SK-N-SH (cell line): ENCODE measurements at regions not wholly inside any gene's neighbourhood (a gene's known extent, or its start where the extent isn't known, plus 50 kb on each side); places are given as distances from the start of the nearest gene placed in this dataset.

Experiments
- CTCF ChIA-PET: fragments of 300-600, 350-600 bp; formaldehyde crosslinking; extraction: SDS; loops from one replicate; lab custom pipeline; 2021; lab: Yijun Ruan, JAX
- POLR2A ChIA-PET: fragments of 350-600 bp; sonication (Branson Sonifier 250); formaldehyde crosslinking; extraction: SDS; loops from one replicate; lab custom pipeline; 2020; ENCODE audit warnings: antibody characterized with exemption, inconsistent platforms; lab: Yijun Ruan, JAX
- DNase-seq: peaks from one replicate; pipeline ENCODE4 v3.0.0; 2012
- H2AFZ ChIP-seq: fragments of 200-600 bp; sonication (generic); 2 replicates; pipeline ENCODE4 v1.8.1; 2016; ENCODE audit warnings: antibody characterized with exemption, mild to moderate bottlenecking, low read depth
- H3F3A ChIP-seq: fragments of 200-600 bp; sonication (generic); replicated peaks from 2 replicates; pipeline ENCODE3; 2016; ENCODE audit warnings: antibody characterized with exemption, mild to moderate bottlenecking; ENCODE audit not compliant: insufficient read depth
- H3K27ac ChIP-seq, 2 experiments: fragments of 200-500 bp in 1 of 2; fragments of 200-600 bp in 1 of 2; sonication (Bioruptor generic) in 1 of 2; sonication (generic), shearing (Covaris generic) in 1 of 2; 2 replicates each; pipeline versions ENCODE4 v1.5.1 to v1.6.1; 2014 to 2016; ENCODE audit warnings: low read depth in 2 of 2, inconsistent platforms in 1 of 2, low read length in 1 of 2, mild to moderate bottlenecking in 1 of 2, mixed read lengths in 1 of 2
- H3K27me3 ChIP-seq: fragments of 200-600 bp; sonication (generic), shearing (Covaris generic); 2 replicates; pipeline ENCODE4 v1.6.1; 2016; ENCODE audit warnings: mixed run types; ENCODE audit not compliant: insufficient read depth
- H3K36me3 ChIP-seq, 2 experiments: fragments of 200-500 bp in 1 of 2; fragments of 200-600 bp in 1 of 2; sonication (Bioruptor generic) in 1 of 2; sonication (generic) in 1 of 2; replicated peaks in 1 of 2; 2 replicates each; pipeline versions ENCODE3 to v1.5.1; 2014 to 2016; ENCODE audit warnings: low read length in 1 of 2, mild to moderate bottlenecking in 1 of 2; ENCODE audit not compliant: insufficient read depth in 2 of 2, control insufficient read depth in 1 of 2
- H3K4me1 ChIP-seq, 2 experiments: fragments of 200-500 bp in 1 of 2; fragments of 200-600 bp in 1 of 2; sonication (Bioruptor generic) in 1 of 2; sonication (generic), shearing (Covaris generic) in 1 of 2; 2 replicates each; pipeline versions ENCODE4 v1.5.1 to v1.6.1; 2014 to 2016; ENCODE audit warnings: low read depth in 1 of 2, low read length in 1 of 2, mixed run types in 1 of 2; ENCODE audit not compliant: insufficient read depth in 2 of 2, control insufficient read depth in 1 of 2
- H3K4me2 ChIP-seq: fragments of 200-600 bp; sonication (generic), shearing (Covaris generic); 2 replicates; pipeline ENCODE4 v1.6.1; 2017; ENCODE audit warnings: mixed run types
- H3K4me3 ChIP-seq, 2 experiments: fragments of 200-500 bp in 1 of 2; fragments of 200-600 bp in 1 of 2; sonication (Bioruptor generic) in 1 of 2; sonication (generic), shearing (Covaris generic) in 1 of 2; 2 replicates each; pipeline versions ENCODE4 v1.5.1 to v1.8.1; 2014 to 2016; ENCODE audit warnings: low read depth in 2 of 2, inconsistent platforms in 1 of 2, low read length in 1 of 2, mild to moderate bottlenecking in 1 of 2, mixed read lengths in 1 of 2, moderate library complexity in 1 of 2
- H3K79me2 ChIP-seq: fragments of 200-600 bp; sonication (generic); 2 replicates; pipeline ENCODE4 v1.8.1; 2017; ENCODE audit warnings: mild to moderate bottlenecking; ENCODE audit not compliant: insufficient read depth
- H3K9ac ChIP-seq: fragments of 200-600 bp; sonication (generic); 2 replicates; pipeline ENCODE4 v1.6.1; 2017; ENCODE audit warnings: mixed run types
- H3K9me2 ChIP-seq: fragments of 200-600 bp; sonication (generic); 2 replicates; pipeline ENCODE4 v1.6.1; 2017; ENCODE audit warnings: mixed run types
- H3K9me3 ChIP-seq: fragments of 200-600 bp; sonication (generic); 2 replicates; pipeline ENCODE4 v1.6.1; 2017; ENCODE audit warnings: mixed run types, mild to moderate bottlenecking, moderate library complexity
- H4K20me1 ChIP-seq: fragments of 200-600 bp; sonication (generic); 2 replicates; pipeline ENCODE4 v1.6.1; 2017; ENCODE audit warnings: mild to moderate bottlenecking, mixed run types; ENCODE audit not compliant: insufficient read depth
- CHD2 ChIP-seq: fragments of 150-350 bp; IDR thresholded peaks from 2 replicates; pipeline ENCODE4 v1.6.1; 2018; ENCODE audit warnings: low read length; ENCODE audit not compliant: partially characterized antibody
- EP300 ChIP-seq, 2 experiments: IDR thresholded peaks; 2 replicates each; pipeline versions ENCODE4 v1.4.0 to v1.6.1; 2012; ENCODE audit warnings: borderline replicate concordance in 1 of 2, low read depth in 1 of 2, low read length in 1 of 2
- EZH2phosphoT487 ChIP-seq: fragments of 200-600 bp; sonication (generic); IDR thresholded peaks from 2 replicates; pipeline ENCODE4 v1.6.1; 2017; ENCODE audit warnings: low read depth, mixed run types, mild to moderate bottlenecking, antibody characterized with exemption, moderate library complexity, borderline replicate concordance
- FOXM1 ChIP-seq: IDR thresholded peaks from 2 replicates; pipeline ENCODE4 v1.4.0; 2012; ENCODE audit warnings: low read depth, mild to moderate bottlenecking
- GABPA ChIP-seq: IDR thresholded peaks from 2 replicates; pipeline ENCODE4 v1.4.0; 2012; ENCODE audit warnings: low read depth, mild to moderate bottlenecking
- IRF3 ChIP-seq: fragments of 150-350 bp; IDR thresholded peaks from 2 replicates; pipeline ENCODE4 v1.6.1; 2016; ENCODE audit warnings: mild to moderate bottlenecking, low read depth, low read length
- JUND ChIP-seq: IDR thresholded peaks from 2 replicates; pipeline ENCODE4 v1.4.0; 2012
- MAX ChIP-seq: IDR thresholded peaks from 2 replicates; pipeline ENCODE4 v1.4.0; 2012; ENCODE audit warnings: low read depth
- MEF2A ChIP-seq: IDR thresholded peaks from 2 replicates; pipeline ENCODE4 v1.4.0; 2012; ENCODE audit warnings: low read depth, borderline replicate concordance
- MXI1 ChIP-seq: IDR thresholded peaks from 2 replicates; pipeline ENCODE4 v1.6.1; 2012; ENCODE audit warnings: mild to moderate bottlenecking, low read depth, low read length, improper control_type of control experiment
- PBX3 ChIP-seq: IDR thresholded peaks from 2 replicates; pipeline ENCODE4; 2012
- POLR2AphosphoS5 ChIP-seq: IDR thresholded peaks from 2 replicates; pipeline ENCODE4 v1.6.1; 2012; ENCODE audit warnings: low read depth, low read length
- RAD21 ChIP-seq: IDR thresholded peaks from 2 replicates; pipeline ENCODE4 v1.6.1; 2012; ENCODE audit warnings: mild to moderate bottlenecking, low read length
- RCOR1 ChIP-seq: fragments of 150-350 bp; IDR thresholded peaks from 2 replicates; pipeline ENCODE4 v1.6.1; 2017; ENCODE audit warnings: antibody characterized with exemption, low read length
- REST ChIP-seq: IDR thresholded peaks from 2 replicates; pipeline ENCODE4 v1.6.1; 2012; ENCODE audit warnings: mild to moderate bottlenecking, low read depth, low read length, moderate library complexity
- RFX5 ChIP-seq: IDR thresholded peaks from 2 replicates; pipeline ENCODE4 v1.6.1; 2012; ENCODE audit warnings: mild to moderate bottlenecking, improper control_type of control experiment, low read length
- SIN3A ChIP-seq: IDR thresholded peaks from 2 replicates; pipeline ENCODE4 v1.6.1; 2012; ENCODE audit warnings: low read depth, mild to moderate bottlenecking, low read length, moderate library complexity, borderline replicate concordance
- SMC3 ChIP-seq: IDR thresholded peaks from 2 replicates; pipeline ENCODE4 v1.6.1; 2012; ENCODE audit warnings: low read depth, low read length, improper control_type of control experiment
- TAF1 ChIP-seq: IDR thresholded peaks from 2 replicates; pipeline ENCODE4 v1.6.1; 2012; ENCODE audit warnings: low read depth, mild to moderate bottlenecking, low read length, moderate library complexity, borderline replicate concordance
- TCF12 ChIP-seq: IDR thresholded peaks from 2 replicates; pipeline ENCODE4 v1.4.0; 2012
- TEAD4 ChIP-seq: IDR thresholded peaks from 2 replicates; pipeline ENCODE4 v1.4.0; 2012; ENCODE audit warnings: mild to moderate bottlenecking, borderline replicate concordance; ENCODE audit not compliant: insufficient read depth
- USF2 ChIP-seq: fragments of 150-350 bp; IDR thresholded peaks from 2 replicates; pipeline ENCODE4 v1.6.1; 2017; ENCODE audit warnings: antibody characterized with exemption, low read length, low read depth, borderline replicate concordance
- WGBS: methylation state at CpG from one replicate; pipeline ENCODE4 v1.1.6; 2017; ENCODE audit warnings: low lambda C conversion rate; 5-methylcytosine and 5-hydroxymethylcytosine counted together

- Histone ChIP-seq H3K27me3 (no peaks in the 10 kb centered on the region), H2AFZ (no peak overlapping the region), H3K4me1 (peaks cover 2 to 7% of the 10 kb centered on the region in 2 experiments; a peak in 2 of 4 replicates), H3K9me2 (no peaks in the 10 kb centered on the region), H3K36me3 (no peaks in the 10 kb centered on the region), H3K9ac (no peak overlapping the region), H3K79me2 (no peaks in the 10 kb centered on the region), H3K9me3 (no peaks in the 10 kb centered on the region), H3K27ac (no peak overlapping the region), H3F3A (no peaks in the 10 kb centered on the region), H3K4me3 (no peak overlapping the region), H4K20me1 (no peaks in the 10 kb centered on the region), H3K4me2 (no peak overlapping the region)
- no peak for DNase-seq
- CTCF ChIA-PET, result interaction anchor here (0.7 to 1.9 kb wide), 5 partner anchors 9 to 694 kb away, joined by 3 to 8 read pairs (median 3); no protein-coding TSS in a partner anchor
- WGBS, result 23% methylated on average over 1 of the region's 1 CpG
- POLR2A ChIA-PET, result no interaction called here
- TF ChIP-seq TCF12, result no peak
- TF ChIP-seq TAF1, result no peak
- no peak for TF ChIP-seq FOXM1
- TF ChIP-seq USF2, result no peak
- TF ChIP-seq GABPA, result no peak
- TF ChIP-seq POLR2AphosphoS5, result no peak
- no peak for TF ChIP-seq TEAD4
- TF ChIP-seq MXI1, result no peak
These were observed 222.2 kb upstream of the ATP5MC3 start for GRCh38 chr2:175403599-175404221.

GRCh38 chr2:175402571-175402970 lies 221.1 kb upstream of the ATP5MC3 start:
- Histone ChIP-seq H3K27ac (no peak overlapping the region), H3K79me2 (no peaks in the 10 kb centered on the region), H3K9me2 (no peaks in the 10 kb centered on the region), H3K9ac (no peak overlapping the region), H3K9me3 (no peaks in the 10 kb centered on the region), H3K4me2 (no peak overlapping the region), H2AFZ (no peak overlapping the region), H3K4me1 (peaks cover 2 to 7% of the 10 kb centered on the region in 2 experiments; a peak in 2 of 4 replicates), H3K27me3 (no peaks in the 10 kb centered on the region), H3K36me3 (no peaks in the 10 kb centered on the region), H4K20me1 (no peaks in the 10 kb centered on the region), H3F3A (no peaks in the 10 kb centered on the region), H3K4me3 (no peak overlapping the region)
- CTCF ChIA-PET, result interaction anchor here (1.9 kb wide), 1 partner anchor 13 kb away, joined by 6 read pairs; no protein-coding TSS in a partner anchor
- 31% methylated on average over 2 of the region's 2 CpGs for WGBS
- POLR2A ChIA-PET, result no interaction called here
- DNase-seq, result no peak
- TF ChIP-seq TCF12 (no peak), RAD21 (no peak), SIN3A (no peak), TEAD4 (no peak), JUND (no peak), EP300 (IDR thresholded peaks at IDR 0.05; ENCODE audit: borderline replicate concordance in 1 of 2, low read depth in 1 of 2, low read length in 1 of 2) (no peak), CHD2 (no peak), RCOR1 (no peak), REST (no peak), PBX3 (no peak), IRF3 (no peak), MEF2A (no peak), EZH2phosphoT487 (no peak), MAX (no peak), RFX5 (no peak), SMC3 (no peak)
